GM23338 (cell line): ENCODE measurements at regions not wholly inside any gene's neighbourhood (a gene's known extent, or its start where the extent isn't known, plus 50 kb on each side); places are given as distances from the start of the nearest gene placed in this dataset.

Experiments
- CREB1 ChIP-seq: fragments of 250-450 bp; sonication (Bioruptor Pico); IDR thresholded peaks from 2 replicates; pipeline ENCODE4 v1.5.0; 2020; ENCODE audit warnings: low read depth, mild to moderate bottlenecking, moderate library complexity
- CTCF ChIP-seq, 2 experiments: fragments of 200-600 bp in 1 of 2; sonication (generic) in 1 of 2; conservative IDR thresholded peaks; 2 replicates each; pipeline versions ENCODE4 v1.5.1 to v1.6.1; 2016 to 2017; ENCODE audit warnings: antibody characterized with exemption in 2 of 2, low read depth in 2 of 2, mild to moderate bottlenecking in 2 of 2, moderate library complexity in 1 of 2
- EZH2 ChIP-seq: fragments of 200-600 bp; sonication (generic); IDR thresholded peaks from one replicate; pipeline ENCODE4 v1.8.0; 2017; ENCODE audit warnings: antibody characterized with exemption, mild to moderate bottlenecking, low read depth; ENCODE audit not compliant: unreplicated experiment
- EZH2phosphoT487 ChIP-seq: fragments of 200-600 bp; sonication (generic); IDR thresholded peaks from one replicate; pipeline ENCODE4 v1.8.1; 2018; ENCODE audit warnings: antibody characterized with exemption; ENCODE audit not compliant: unreplicated experiment
- JUNB ChIP-seq: IDR thresholded peaks from one replicate; pipeline ENCODE4 v1.6.1; 2016; ENCODE audit warnings: antibody characterized with exemption; ENCODE audit not compliant: unreplicated experiment
- POLR2AphosphoS5 ChIP-seq: IDR thresholded peaks from 2 replicates; pipeline ENCODE4 v1.6.1; 2016; ENCODE audit warnings: antibody characterized with exemption, low read depth
- REST ChIP-seq: IDR thresholded peaks from one replicate; pipeline ENCODE4 v1.6.1; 2018; ENCODE audit warnings: antibody characterized with exemption; ENCODE audit not compliant: unreplicated experiment
- STAT1 ChIP-seq: IDR thresholded peaks from one replicate; pipeline ENCODE4 v1.6.1; 2016; ENCODE audit warnings: antibody characterized with exemption; ENCODE audit not compliant: unreplicated experiment
- ZNF114 ChIP-seq: fragments of 250-450 bp; sonication (Bioruptor Pico); IDR thresholded peaks from 2 replicates; pipeline ENCODE4 v1.5.0; 2020; ENCODE audit warnings: mild to moderate bottlenecking, moderate library complexity
- ZNF331 ChIP-seq: fragments of 250-450 bp; sonication (Bioruptor Pico); IDR thresholded peaks from 2 replicates; pipeline ENCODE4 v1.5.0; 2020; ENCODE audit warnings: low read depth, mild to moderate bottlenecking, moderate library complexity
- ZNF462 ChIP-seq: fragments of 250-450 bp; sonication (Bioruptor Pico); IDR thresholded peaks from 2 replicates; pipeline ENCODE4 v1.5.0; 2020; ENCODE audit warnings: mild to moderate bottlenecking, moderate library complexity
- TF ChIP-seq, protein P1 (sequence below): IDR thresholded peaks from 2 replicates; pipeline ENCODE4 v1.6.1; 2016; ENCODE audit warnings: antibody characterized with exemption

- TF ChIP-seq CTCF (conservative IDR thresholded peaks at IDR 0.05; ENCODE audit: low read depth in 2 of 2), result no peak
- no peak for TF ChIP-seq POLR2AphosphoS5
- no peak for TF ChIP-seq REST
- no peak for TF ChIP-seq EZH2
- no peak for TF ChIP-seq JUNB
- TF ChIP-seq CREB1, result no peak
- no peak for TF ChIP-seq ZNF114
- no peak for TF ChIP-seq ZNF462 (CRISPR knock-in tag)
- no peak for TF ChIP-seq EZH2phosphoT487
- TF ChIP-seq STAT1, result no peak
- TF ChIP-seq, protein P1, sequence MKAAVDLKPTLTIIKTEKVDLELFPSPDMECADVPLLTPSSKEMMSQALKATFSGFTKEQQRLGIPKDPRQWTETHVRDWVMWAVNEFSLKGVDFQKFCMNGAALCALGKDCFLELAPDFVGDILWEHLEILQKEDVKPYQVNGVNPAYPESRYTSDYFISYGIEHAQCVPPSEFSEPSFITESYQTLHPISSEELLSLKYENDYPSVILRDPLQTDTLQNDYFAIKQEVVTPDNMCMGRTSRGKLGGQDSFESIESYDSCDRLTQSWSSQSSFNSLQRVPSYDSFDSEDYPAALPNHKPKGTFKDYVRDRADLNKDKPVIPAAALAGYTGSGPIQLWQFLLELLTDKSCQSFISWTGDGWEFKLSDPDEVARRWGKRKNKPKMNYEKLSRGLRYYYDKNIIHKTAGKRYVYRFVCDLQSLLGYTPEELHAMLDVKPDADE, result no peak
- no peak for TF ChIP-seq ZNF331
Measured at GRCh38 chr2:236646441-236646840, 76.8 kb downstream of the ACKR3 start.
